Stimulated activated CD8-positive, alpha-beta memory T cell treated with anti-CD3 and anti-CD28 coated beads, Interleukin-7, amount 100 ng/mL, for 1 hour (primary cell): ENCODE measurements at regions not wholly inside any gene's neighbourhood (a gene's known extent, or its start where the extent isn't known, plus 50 kb on each side); places are given as distances from the start of the nearest gene placed in this dataset.
A peak's percentile ranks its signal among the peaks of the same experiment; 100 is the strongest.
"Not testable (repeated sequence)": the region's sequence is repeated elsewhere in the genome, so short reads cannot be mapped to it uniquely, and the experiment has no call there.

Experiments
- DNase-seq, 2 donors: peaks; one replicate each; pipeline ENCODE4 v3.0.0-alpha.2; 2020; ENCODE audit warnings: low read depth in 2 of 2

- not testable (repeated sequence) for DNase-seq
These were observed 163.9 kb upstream of the CCZ1B start for GRCh38 chr7:6989968-6990367.

GRCh38 chr7:6990426-6991152 lies 164.5 kb upstream of the CCZ1B start:
- not testable (repeated sequence) for DNase-seq

GRCh38 chr7:6991169-6991611 lies 165.1 kb upstream of the CCZ1B start:
- peak in 1 of 2 donors; percentile 2 for DNase-seq

- DNase-seq, result not testable (repeated sequence)
These were observed 165.6 kb upstream of the CCZ1B start for GRCh38 chr7:6991686-6992085.

GRCh38 chr7:6992133-6992532 lies 166.1 kb upstream of the CCZ1B start:
- DNase-seq, result not testable (repeated sequence)

GRCh38 chr7:6995026-6995425 lies 169.0 kb upstream of the CCZ1B start:
- not testable (repeated sequence) for DNase-seq

- not testable (repeated sequence) for DNase-seq
These were observed 169.6 kb upstream of the CCZ1B start for GRCh38 chr7:6995493-6996289.

- DNase-seq, result not testable (repeated sequence)
These were observed 173.1 kb upstream of the CCZ1B start for GRCh38 chr7:6999067-6999666.

- DNase-seq, result no peak
These were observed 176.5 kb upstream of the CCZ1B start for GRCh38 chr7:7002418-7003062.

- no peak for DNase-seq
These were observed 177.0 kb upstream of the C1GALT1 start for GRCh38 chr7:7005303-7005702.

GRCh38 chr7:7005949-7006348 lies 176.4 kb upstream of the C1GALT1 start:
- DNase-seq, result not testable (repeated sequence)

- not testable (repeated sequence) for DNase-seq
These were observed 171.1 kb upstream of the C1GALT1 start for GRCh38 chr7:7011241-7011640.

- not testable (repeated sequence) for DNase-seq
These were observed 170.6 kb upstream of the C1GALT1 start for GRCh38 chr7:7011751-7012150.

GRCh38 chr7:7014827-7015595 lies 167.3 kb upstream of the C1GALT1 start:
- DNase-seq, result no peak

GRCh38 chr7:7017707-7018280 lies 164.6 kb upstream of the C1GALT1 start:
- no peak for DNase-seq

GRCh38 chr7:7018290-7018689 lies 164.1 kb upstream of the C1GALT1 start:
- DNase-seq, result no peak

GRCh38 chr7:7032221-7032620 lies 150.1 kb upstream of the C1GALT1 start:
- no peak for DNase-seq

- no peak for DNase-seq
These were observed 146.5 kb upstream of the C1GALT1 start for GRCh38 chr7:7035851-7036250.

GRCh38 chr7:7042286-7042893 lies 140.0 kb upstream of the C1GALT1 start:
- not testable (repeated sequence) for DNase-seq

GRCh38 chr7:7044806-7045205 lies 137.5 kb upstream of the C1GALT1 start:
- no peak for DNase-seq
